Cerebellar cortex (tissue), 1 donor: ENCODE measurements at regions not wholly inside any gene's neighbourhood (a gene's known extent, or its start where the extent isn't known, plus 50 kb on each side); places are given as distances from the start of the nearest gene placed in this dataset.

Experiments used
- DNase-seq: peaks from one replicate; pipeline ENCODE4 v3.0.0-alpha.2; 2015; ENCODE audit warnings: low spot score

GRCh38 chr6:169847901-169848311, 96.5 kb downstream of the ERMARD start:
- no peak for DNase-seq

GRCh38 chr6:169847141-169847674, 95.8 kb downstream of the ERMARD start:
- DNase-seq = no peak

GRCh38 chr6:169846286-169847056, 95.0 kb downstream of the ERMARD start:
- no peak for DNase-seq

GRCh38 chr6:169845426-169846285, 94.2 kb downstream of the ERMARD start:
- DNase-seq = no peak

GRCh38 chr6:169844946-169845345, 93.5 kb downstream of the ERMARD start:
- DNase-seq = no peak

GRCh38 chr6:169843991-169844390, 92.6 kb downstream of the ERMARD start:
- no peak for DNase-seq

GRCh38 chr6:169843110-169843509, 91.7 kb downstream of the ERMARD start:
- no peak for DNase-seq

- DNase-seq = no peak
Observed at GRCh38 chr6:169841907-169842606, 90.6 kb downstream of the ERMARD start.

GRCh38 chr6:169841251-169841650, 89.8 kb downstream of the ERMARD start:
- DNase-seq = no peak

GRCh38 chr6:169839898-169840631, 88.6 kb downstream of the ERMARD start:
- DNase-seq = no peak

GRCh38 chr6:169839493-169839892, 88.1 kb downstream of the ERMARD start:
- no peak for DNase-seq

GRCh38 chr6:169839029-169839481, 87.6 kb downstream of the ERMARD start:
- no peak for DNase-seq

GRCh38 chr6:169838346-169839028, 87.1 kb downstream of the ERMARD start:
- DNase-seq = peak; percentile 28

- peak; percentile 5 for DNase-seq
Observed at GRCh38 chr6:169837529-169838250, 86.3 kb downstream of the ERMARD start.

- no peak for DNase-seq
Observed at GRCh38 chr6:169833258-169833794, 81.9 kb downstream of the ERMARD start.

- no peak for DNase-seq
Observed at GRCh38 chr6:169832247-169832948, 81.0 kb downstream of the ERMARD start.

GRCh38 chr6:169831450-169832246, 80.2 kb downstream of the ERMARD start:
- DNase-seq = peak; percentile 79
